ENCODE measurements at regions not wholly inside any gene's neighbourhood (a gene's known extent, or its start where the extent isn't known, plus 50 kb on each side); places are given as distances from the start of the nearest gene placed in this dataset.

DNA sequence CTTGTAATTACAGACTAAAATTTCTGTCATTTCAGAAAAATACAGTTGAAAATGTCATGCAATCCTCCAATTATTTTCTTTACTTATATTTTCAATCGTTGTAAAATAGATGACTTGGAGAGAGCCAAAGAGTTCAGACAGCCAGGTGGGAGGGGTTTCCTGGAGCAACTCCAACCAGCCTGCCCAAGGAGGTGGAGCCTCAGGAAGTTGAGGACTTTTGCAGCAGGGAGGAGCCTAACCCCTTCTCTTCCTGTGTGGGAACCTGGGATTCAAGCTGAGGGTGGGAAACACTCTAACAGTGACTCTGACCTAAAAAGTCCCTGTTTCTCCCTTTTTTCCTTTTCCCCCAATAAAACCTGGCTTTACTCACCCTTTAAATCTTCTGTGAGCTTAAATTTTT lies 72.2 kb upstream of the GABRG1 start:
- DNase-seq (ENCODE audit: low spot score) (peak; percentile 23), ATAC-seq (peak; percentile 94)
- no peak for TF ChIP-seq OVOL2 (CRISPR knock-in tag; IDR thresholded peaks at IDR 0.05; ENCODE audit: borderline replicate concordance)
- no peak for TF ChIP-seq JAZF1 (CRISPR knock-in tag; IDR thresholded peaks at IDR 0.05)
- no peak for TF ChIP-seq TCF7 (CRISPR knock-in tag; IDR thresholded peaks at IDR 0.05; ENCODE audit: low read depth)
- TF ChIP-seq, protein P1, sequence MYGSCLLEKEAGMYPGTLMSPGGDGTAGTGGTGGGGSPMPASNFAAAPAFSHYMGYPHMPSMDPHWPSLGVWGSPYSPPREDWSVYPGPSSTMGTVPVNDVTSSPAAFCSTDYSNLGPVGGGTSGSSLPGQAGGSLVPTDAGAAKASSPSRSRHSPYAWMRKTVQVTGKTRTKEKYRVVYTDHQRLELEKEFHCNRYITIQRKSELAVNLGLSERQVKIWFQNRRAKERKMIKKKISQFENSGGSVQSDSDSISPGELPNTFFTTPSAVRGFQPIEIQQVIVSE (CRISPR knock-in tag; IDR thresholded peaks at IDR 0.05; ENCODE audit: borderline replicate concordance) = no peak
- TF ChIP-seq, protein P2, sequence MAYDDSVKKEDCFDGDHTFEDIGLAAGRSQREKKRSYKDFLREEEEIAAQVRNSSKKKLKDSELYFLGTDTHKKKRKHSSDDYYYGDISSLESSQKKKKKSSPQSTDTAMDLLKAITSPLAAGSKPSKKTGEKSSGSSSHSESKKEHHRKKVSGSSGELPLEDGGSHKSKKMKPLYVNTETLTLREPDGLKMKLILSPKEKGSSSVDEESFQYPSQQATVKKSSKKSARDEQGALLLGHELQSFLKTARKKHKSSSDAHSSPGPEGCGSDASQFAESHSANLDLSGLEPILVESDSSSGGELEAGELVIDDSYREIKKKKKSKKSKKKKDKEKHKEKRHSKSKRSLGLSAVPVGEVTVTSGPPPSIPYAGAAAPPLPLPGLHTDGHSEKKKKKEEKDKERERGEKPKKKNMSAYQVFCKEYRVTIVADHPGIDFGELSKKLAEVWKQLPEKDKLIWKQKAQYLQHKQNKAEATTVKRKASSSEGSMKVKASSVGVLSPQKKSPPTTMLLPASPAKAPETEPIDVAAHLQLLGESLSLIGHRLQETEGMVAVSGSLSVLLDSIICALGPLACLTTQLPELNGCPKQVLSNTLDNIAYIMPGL (CRISPR knock-in tag; IDR thresholded peaks at IDR 0.05) = no peak
- TF ChIP-seq, protein P3, sequence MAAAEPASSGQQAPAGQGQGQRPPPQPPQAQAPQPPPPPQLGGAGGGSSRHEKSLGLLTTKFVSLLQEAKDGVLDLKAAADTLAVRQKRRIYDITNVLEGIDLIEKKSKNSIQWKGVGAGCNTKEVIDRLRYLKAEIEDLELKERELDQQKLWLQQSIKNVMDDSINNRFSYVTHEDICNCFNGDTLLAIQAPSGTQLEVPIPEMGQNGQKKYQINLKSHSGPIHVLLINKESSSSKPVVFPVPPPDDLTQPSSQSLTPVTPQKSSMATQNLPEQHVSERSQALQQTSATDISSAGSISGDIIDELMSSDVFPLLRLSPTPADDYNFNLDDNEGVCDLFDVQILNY (CRISPR knock-in tag; IDR thresholded peaks at IDR 0.05) = no peak
- TF ChIP-seq, protein P4, sequence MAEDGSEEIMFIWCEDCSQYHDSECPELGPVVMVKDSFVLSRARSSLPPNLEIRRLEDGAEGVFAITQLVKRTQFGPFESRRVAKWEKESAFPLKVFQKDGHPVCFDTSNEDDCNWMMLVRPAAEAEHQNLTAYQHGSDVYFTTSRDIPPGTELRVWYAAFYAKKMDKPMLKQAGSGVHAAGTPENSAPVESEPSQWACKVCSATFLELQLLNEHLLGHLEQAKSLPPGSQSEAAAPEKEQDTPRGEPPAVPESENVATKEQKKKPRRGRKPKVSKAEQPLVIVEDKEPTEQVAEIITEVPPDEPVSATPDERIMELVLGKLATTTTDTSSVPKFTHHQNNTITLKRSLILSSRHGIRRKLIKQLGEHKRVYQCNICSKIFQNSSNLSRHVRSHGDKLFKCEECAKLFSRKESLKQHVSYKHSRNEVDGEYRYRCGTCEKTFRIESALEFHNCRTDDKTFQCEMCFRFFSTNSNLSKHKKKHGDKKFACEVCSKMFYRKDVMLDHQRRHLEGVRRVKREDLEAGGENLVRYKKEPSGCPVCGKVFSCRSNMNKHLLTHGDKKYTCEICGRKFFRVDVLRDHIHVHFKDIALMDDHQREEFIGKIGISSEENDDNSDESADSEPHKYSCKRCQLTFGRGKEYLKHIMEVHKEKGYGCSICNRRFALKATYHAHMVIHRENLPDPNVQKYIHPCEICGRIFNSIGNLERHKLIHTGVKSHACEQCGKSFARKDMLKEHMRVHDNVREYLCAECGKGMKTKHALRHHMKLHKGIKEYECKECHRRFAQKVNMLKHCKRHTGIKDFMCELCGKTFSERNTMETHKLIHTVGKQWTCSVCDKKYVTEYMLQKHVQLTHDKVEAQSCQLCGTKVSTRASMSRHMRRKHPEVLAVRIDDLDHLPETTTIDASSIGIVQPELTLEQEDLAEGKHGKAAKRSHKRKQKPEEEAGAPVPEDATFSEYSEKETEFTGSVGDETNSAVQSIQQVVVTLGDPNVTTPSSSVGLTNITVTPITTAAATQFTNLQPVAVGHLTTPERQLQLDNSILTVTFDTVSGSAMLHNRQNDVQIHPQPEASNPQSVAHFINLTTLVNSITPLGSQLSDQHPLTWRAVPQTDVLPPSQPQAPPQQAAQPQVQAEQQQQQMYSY (CRISPR knock-in tag; IDR thresholded peaks at IDR 0.05) = no peak
- no peak for TF ChIP-seq ESRRA (CRISPR knock-in tag; IDR thresholded peaks at IDR 0.05; ENCODE audit: borderline replicate concordance)
- TF ChIP-seq ATF3 (CRISPR knock-in tag; conservative IDR thresholded peaks at IDR 0.05) = no peak
- no peak for TF ChIP-seq IRF1 (CRISPR knock-in tag; IDR thresholded peaks at IDR 0.05)
- TF ChIP-seq JUN (CRISPR knock-in tag; IDR thresholded peaks at IDR 0.05) = no peak
- TF ChIP-seq E2F1 (CRISPR knock-in tag; IDR thresholded peaks at IDR 0.05) = no peak
- TF ChIP-seq ELF4 (CRISPR knock-in tag; IDR thresholded peaks at IDR 0.05; ENCODE audit: low read depth) = no peak
- TF ChIP-seq ZNF121 (CRISPR knock-in tag; IDR thresholded peaks at IDR 0.05) = no peak
- TF ChIP-seq NR2C2 (CRISPR knock-in tag; IDR thresholded peaks at IDR 0.05) = no peak
- no peak for TF ChIP-seq SOX15 (CRISPR knock-in tag; IDR thresholded peaks at IDR 0.05)
- TF ChIP-seq, protein P5, sequence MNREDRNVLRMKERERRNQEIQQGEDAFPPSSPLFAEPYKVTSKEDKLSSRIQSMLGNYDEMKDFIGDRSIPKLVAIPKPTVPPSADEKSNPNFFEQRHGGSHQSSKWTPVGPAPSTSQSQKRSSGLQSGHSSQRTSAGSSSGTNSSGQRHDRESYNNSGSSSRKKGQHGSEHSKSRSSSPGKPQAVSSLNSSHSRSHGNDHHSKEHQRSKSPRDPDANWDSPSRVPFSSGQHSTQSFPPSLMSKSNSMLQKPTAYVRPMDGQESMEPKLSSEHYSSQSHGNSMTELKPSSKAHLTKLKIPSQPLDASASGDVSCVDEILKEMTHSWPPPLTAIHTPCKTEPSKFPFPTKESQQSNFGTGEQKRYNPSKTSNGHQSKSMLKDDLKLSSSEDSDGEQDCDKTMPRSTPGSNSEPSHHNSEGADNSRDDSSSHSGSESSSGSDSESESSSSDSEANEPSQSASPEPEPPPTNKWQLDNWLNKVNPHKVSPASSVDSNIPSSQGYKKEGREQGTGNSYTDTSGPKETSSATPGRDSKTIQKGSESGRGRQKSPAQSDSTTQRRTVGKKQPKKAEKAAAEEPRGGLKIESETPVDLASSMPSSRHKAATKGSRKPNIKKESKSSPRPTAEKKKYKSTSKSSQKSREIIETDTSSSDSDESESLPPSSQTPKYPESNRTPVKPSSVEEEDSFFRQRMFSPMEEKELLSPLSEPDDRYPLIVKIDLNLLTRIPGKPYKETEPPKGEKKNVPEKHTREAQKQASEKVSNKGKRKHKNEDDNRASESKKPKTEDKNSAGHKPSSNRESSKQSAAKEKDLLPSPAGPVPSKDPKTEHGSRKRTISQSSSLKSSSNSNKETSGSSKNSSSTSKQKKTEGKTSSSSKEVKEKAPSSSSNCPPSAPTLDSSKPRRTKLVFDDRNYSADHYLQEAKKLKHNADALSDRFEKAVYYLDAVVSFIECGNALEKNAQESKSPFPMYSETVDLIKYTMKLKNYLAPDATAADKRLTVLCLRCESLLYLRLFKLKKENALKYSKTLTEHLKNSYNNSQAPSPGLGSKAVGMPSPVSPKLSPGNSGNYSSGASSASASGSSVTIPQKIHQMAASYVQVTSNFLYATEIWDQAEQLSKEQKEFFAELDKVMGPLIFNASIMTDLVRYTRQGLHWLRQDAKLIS (CRISPR knock-in tag; IDR thresholded peaks at IDR 0.05; ENCODE audit: borderline replicate concordance) = no peak
- TF ChIP-seq ZNF232 (CRISPR knock-in tag; IDR thresholded peaks at IDR 0.05) = no peak
- TF ChIP-seq CREB1 (CRISPR knock-in tag; IDR thresholded peaks at IDR 0.05) = no peak
- Mint-ChIP-seq H3K27ac (no peak overlapping the region), H3K9me3 (peaks cover 20% of the 10 kb centered on the region), H3K4me3 (no peak overlapping the region), H3K27me3 (ENCODE audit: low read depth) (no peaks in the 10 kb centered on the region), H3K36me3 (no peaks in the 10 kb centered on the region), H3K4me1 (no peaks in the 10 kb centered on the region)
- ChIA-PET POLR2A (no interaction called here), CTCF (no interaction called here)

Measured in WTC11 (cell line).